Activated CD4-positive, alpha-beta T cell treated with anti-CD3 and anti-CD28 coated beads, Interleukin-2, amount 10 ng/mL, durations not matched to agents 24 days and 14 days (primary cell): ENCODE measurements at regions not wholly inside any gene's neighbourhood (a gene's known extent, or its start where the extent isn't known, plus 50 kb on each side); places are given as distances from the start of the nearest gene placed in this dataset.

Experiments
- DNase-seq: peaks from one replicate; pipeline ENCODE4 v3.0.0; 2022
- H3K27ac Mint-ChIP-seq: one replicate; pipeline ENCODE4 v1.8.0; 2022; ENCODE audit warnings: mild to moderate bottlenecking, mixed read lengths
- H3K27me3 Mint-ChIP-seq: one replicate; pipeline ENCODE4 v1.8.0; 2022; ENCODE audit warnings: mixed read lengths
- H3K36me3 Mint-ChIP-seq: one replicate; pipeline ENCODE4 v1.8.0; 2022; ENCODE audit warnings: low read depth, mild to moderate bottlenecking, mixed read lengths
- H3K4me1 Mint-ChIP-seq: one replicate; pipeline ENCODE4 v1.8.0; 2021; ENCODE audit warnings: mixed read lengths
- H3K4me3 Mint-ChIP-seq: one replicate; pipeline ENCODE4 v1.8.0; 2022; ENCODE audit warnings: mild to moderate bottlenecking, moderate library complexity, mixed read lengths
- H3K9me3 Mint-ChIP-seq: one replicate; pipeline ENCODE4 v1.8.0; 2021; ENCODE audit warnings: mixed read lengths
- intact Hi-C: fragments of 100-400 bp; cut with micrococcal nuclease; formaldehyde crosslinking; loops from one replicate; pipeline ENCODE4 v1.15.1; 2023

- Mint-ChIP-seq H3K4me1 (no peaks in the 10 kb centered on the region), H3K27ac (no peak overlapping the region), H3K4me3 (no peak overlapping the region), H3K27me3 (no peaks in the 10 kb centered on the region), H3K36me3 (no peaks in the 10 kb centered on the region), H3K9me3 (no peaks in the 10 kb centered on the region)
- DNase-seq = no peak
- intact Hi-C loops = no loop called here
Measured at GRCh38 chr10:65320236-65321026, 1605.4 kb upstream of the LRRTM3 start.

- Mint-ChIP-seq H3K27me3 (no peaks in the 10 kb centered on the region), H3K4me3 (no peak overlapping the region), H3K9me3 (no peaks in the 10 kb centered on the region), H3K27ac (no peak overlapping the region), H3K4me1 (no peaks in the 10 kb centered on the region), H3K36me3 (no peaks in the 10 kb centered on the region)
- no peak for DNase-seq
- intact Hi-C loops = no loop called here
Measured at GRCh38 chr10:65323802-65324201, 1602.0 kb upstream of the LRRTM3 start.

- Mint-ChIP-seq H3K4me1 (no peaks in the 10 kb centered on the region), H3K9me3 (no peaks in the 10 kb centered on the region), H3K4me3 (no peak overlapping the region), H3K36me3 (no peaks in the 10 kb centered on the region), H3K27me3 (no peaks in the 10 kb centered on the region), H3K27ac (no peak overlapping the region)
- DNase-seq = no peak
- intact Hi-C loops = no loop called here
Measured at GRCh38 chr10:65325913-65326312, 1599.9 kb upstream of the LRRTM3 start.

GRCh38 chr10:65328486-65328885 lies 1597.3 kb upstream of the LRRTM3 start:
- no peaks in the 10 kb centered on the region for H3K4me1 Mint-ChIP-seq
- no peak overlapping the region for H3K27ac Mint-ChIP-seq
- H3K27me3 Mint-ChIP-seq = no peaks in the 10 kb centered on the region
- no peaks in the 10 kb centered on the region for H3K9me3 Mint-ChIP-seq
- no peak for DNase-seq
- intact Hi-C loops = no loop called here
- no peaks in the 10 kb centered on the region for H3K36me3 Mint-ChIP-seq
- no peak overlapping the region for H3K4me3 Mint-ChIP-seq

GRCh38 chr10:65335311-65335710 lies 1590.5 kb upstream of the LRRTM3 start:
- no peak for DNase-seq
- Mint-ChIP-seq H3K9me3 (no peaks in the 10 kb centered on the region), H3K4me1 (no peaks in the 10 kb centered on the region), H3K27me3 (no peaks in the 10 kb centered on the region), H3K36me3 (no peaks in the 10 kb centered on the region), H3K4me3 (no peak overlapping the region), H3K27ac (no peak overlapping the region)
- intact Hi-C loops = no loop called here

- intact Hi-C loops = no loop called here
- H3K9me3 Mint-ChIP-seq = no peaks in the 10 kb centered on the region
- H3K4me1 Mint-ChIP-seq = no peaks in the 10 kb centered on the region
- no peak overlapping the region for H3K27ac Mint-ChIP-seq
- H3K36me3 Mint-ChIP-seq = no peaks in the 10 kb centered on the region
- H3K27me3 Mint-ChIP-seq = no peaks in the 10 kb centered on the region
- no peak overlapping the region for H3K4me3 Mint-ChIP-seq
- DNase-seq = no peak
Measured at GRCh38 chr10:65340340-65340739, 1585.5 kb upstream of the LRRTM3 start.

GRCh38 chr10:65341323-65341925 lies 1584.4 kb upstream of the LRRTM3 start:
- no peak overlapping the region for H3K27ac Mint-ChIP-seq
- no peak for DNase-seq

GRCh38 chr10:65342245-65342644 lies 1583.6 kb upstream of the LRRTM3 start:
- H3K27ac Mint-ChIP-seq = no peak overlapping the region
- H3K36me3 Mint-ChIP-seq = no peaks in the 10 kb centered on the region
- no peaks in the 10 kb centered on the region for H3K4me1 Mint-ChIP-seq
- DNase-seq = no peak
- no peaks in the 10 kb centered on the region for H3K9me3 Mint-ChIP-seq
- H3K27me3 Mint-ChIP-seq = no peaks in the 10 kb centered on the region
- no peak overlapping the region for H3K4me3 Mint-ChIP-seq
- intact Hi-C loops = no loop called here

More at GRCh38 chr10:65341323-65341925, 1584.4 kb upstream of the LRRTM3 start:
- H3K27me3 Mint-ChIP-seq = no peaks in the 10 kb centered on the region
- intact Hi-C loops = no loop called here
- H3K36me3 Mint-ChIP-seq = no peaks in the 10 kb centered on the region
- no peak overlapping the region for H3K4me3 Mint-ChIP-seq
- H3K4me1 Mint-ChIP-seq = no peaks in the 10 kb centered on the region
- no peaks in the 10 kb centered on the region for H3K9me3 Mint-ChIP-seq

- Mint-ChIP-seq H3K27ac (no peak overlapping the region), H3K9me3 (peaks cover under 1% of the 10 kb centered on the region), H3K36me3 (no peaks in the 10 kb centered on the region), H3K4me3 (no peak overlapping the region), H3K27me3 (no peaks in the 10 kb centered on the region), H3K4me1 (no peaks in the 10 kb centered on the region)
- intact Hi-C loops = no loop called here
- no peak for DNase-seq
Measured at GRCh38 chr10:65346466-65346865, 1579.4 kb upstream of the LRRTM3 start.

GRCh38 chr10:65348637-65349036 lies 1577.2 kb upstream of the LRRTM3 start:
- H3K27me3 Mint-ChIP-seq = no peaks in the 10 kb centered on the region
- H3K27ac Mint-ChIP-seq = no peak overlapping the region
- intact Hi-C loops = no loop called here
- no peak overlapping the region for H3K4me3 Mint-ChIP-seq
- H3K9me3 Mint-ChIP-seq = peaks cover 5% of the 10 kb centered on the region
- DNase-seq = no peak
- no peaks in the 10 kb centered on the region for H3K4me1 Mint-ChIP-seq
- H3K36me3 Mint-ChIP-seq = no peaks in the 10 kb centered on the region

GRCh38 chr10:65350611-65351010 lies 1575.2 kb upstream of the LRRTM3 start:
- Mint-ChIP-seq H3K27me3 (no peaks in the 10 kb centered on the region), H3K4me3 (no peak overlapping the region), H3K36me3 (no peaks in the 10 kb centered on the region), H3K27ac (no peak overlapping the region), H3K9me3 (peaks cover 5% of the 10 kb centered on the region), H3K4me1 (no peaks in the 10 kb centered on the region)
- no peak for DNase-seq
- intact Hi-C loops = no loop called here

- H3K4me1 Mint-ChIP-seq = no peaks in the 10 kb centered on the region
- no peaks in the 10 kb centered on the region for H3K27me3 Mint-ChIP-seq
- no peaks in the 10 kb centered on the region for H3K36me3 Mint-ChIP-seq
- no peak overlapping the region for H3K27ac Mint-ChIP-seq
- H3K4me3 Mint-ChIP-seq = no peak overlapping the region
- peaks cover 10% of the 10 kb centered on the region for H3K9me3 Mint-ChIP-seq
- DNase-seq = no peak
- intact Hi-C loops = no loop called here
Measured at GRCh38 chr10:65355141-65355680, 1570.6 kb upstream of the LRRTM3 start.

GRCh38 chr10:65358565-65358964 lies 1567.3 kb upstream of the LRRTM3 start:
- H3K36me3 Mint-ChIP-seq = no peaks in the 10 kb centered on the region
- peaks cover 5% of the 10 kb centered on the region for H3K9me3 Mint-ChIP-seq
- intact Hi-C loops = no loop called here
- H3K27me3 Mint-ChIP-seq = no peaks in the 10 kb centered on the region
- no peak overlapping the region for H3K4me3 Mint-ChIP-seq
- no peak for DNase-seq
- no peak overlapping the region for H3K27ac Mint-ChIP-seq
- no peaks in the 10 kb centered on the region for H3K4me1 Mint-ChIP-seq

- Mint-ChIP-seq H3K27ac (no peak overlapping the region), H3K4me1 (no peaks in the 10 kb centered on the region), H3K27me3 (no peaks in the 10 kb centered on the region), H3K9me3 (peaks cover 5% of the 10 kb centered on the region), H3K36me3 (no peaks in the 10 kb centered on the region), H3K4me3 (no peak overlapping the region)
- DNase-seq = no peak
- intact Hi-C loops = no loop called here
Measured at GRCh38 chr10:65360497-65360896, 1565.3 kb upstream of the LRRTM3 start.
